K562 (cell line): ENCODE measurements at regions not wholly inside any gene's neighbourhood (a gene's known extent, or its start where the extent isn't known, plus 50 kb on each side); places are given as distances from the start of the nearest gene placed in this dataset.

Source experiments
- ATAC-seq: fragments of 200-7000 bp; cut with Tn5 transposase; 3 replicates; pipeline ENCODE4 v1.9.1; 2020; ENCODE audit warnings: moderate library complexity
- BruUV-seq: library from RNA; stranded (reverse); fragments of 400-500 nt; replicated peaks from 2 replicates; lab custom pipeline; 2021; lab: Mats Ljungman, UMichigan
- CTCF ChIA-PET: fragments of 300-600 bp; formaldehyde crosslinking; extraction: SDS; loops from one replicate; lab custom pipeline; 2021; ENCODE audit warnings: low intra/inter-chr PET ratio; lab: Yijun Ruan, JAX
- POLR2A ChIA-PET: fragments of 300-600, 350-650 bp; sonication (Branson Sonifier 250); formaldehyde crosslinking; extraction: SDS; loops from one replicate; lab custom pipeline; 2021; ENCODE audit warnings: antibody characterized with exemption, inconsistent platforms; lab: Yijun Ruan, JAX
- DNase-seq, 4 experiments: peaks; one replicate each; pipeline versions ENCODE4 v3.0.0 to v3.0.0-alpha.2; 2011 to 2018; ENCODE audit warnings: low spot score in 3 of 4, mixed read lengths in 3 of 4; ENCODE audit errors: extremely low read depth in 1 of 4
- FAIRE-seq: peaks from 2 replicates; lab custom pipeline; 2011; peaks lifted over from hg19 to GRCh38; lab: Jason Lieb, UNC
- H2AFZ ChIP-seq: 2 replicates; pipeline ENCODE4 v1.6.0; 2011; ENCODE audit warnings: low read depth, low read length, control low read depth, inconsistent platforms
- H3K27ac ChIP-seq: fragments of 200-600 bp; 3 replicates; pipeline ENCODE4 v1.8.0; 2011; ENCODE audit warnings: low read depth, mild to moderate bottlenecking, control low read depth, inconsistent platforms, low read length, moderate library complexity, mixed read lengths; ENCODE audit errors: extremely low read depth
- H3K27me3 ChIP-seq, 2 experiments: fragments of 300-600 bp in 1 of 2; 2 replicates in 1 of 2; 3 replicates in 1 of 2; pipeline versions ENCODE4 v1.6.0 to v1.8.0; 2011; ENCODE audit warnings: inconsistent platforms in 2 of 2, low read length in 2 of 2, mild to moderate bottlenecking in 1 of 2, mixed read lengths in 1 of 2, moderate library complexity in 1 of 2; ENCODE audit not compliant: control insufficient read depth in 2 of 2, insufficient read depth in 2 of 2
- H3K36me3 ChIP-seq: fragments of 300-600 bp; 3 replicates; pipeline ENCODE4 v1.8.0; 2011; ENCODE audit warnings: mild to moderate bottlenecking, low read length, inconsistent platforms; ENCODE audit not compliant: control insufficient read depth, insufficient read depth
- H3K4me1 ChIP-seq, 2 experiments: fragments of 200-600 bp in 1 of 2; replicated peaks in 1 of 2; 2 replicates in 1 of 2; 3 replicates in 1 of 2; pipeline versions ENCODE4 v1.5.1 to v1.8.0; 2011; ENCODE audit warnings: inconsistent platforms in 2 of 2, low read length in 2 of 2, mild to moderate bottlenecking in 1 of 2, mixed read lengths in 1 of 2, moderate library complexity in 1 of 2; ENCODE audit not compliant: control insufficient read depth in 2 of 2, insufficient read depth in 2 of 2
- H3K4me2 ChIP-seq: 2 replicates; pipeline ENCODE4 v1.6.1; 2011; ENCODE audit warnings: low read length, control low read depth, inconsistent platforms, mixed read lengths; ENCODE audit not compliant: insufficient read depth
- H3K4me3 ChIP-seq: fragments of 200-600 bp; sonication (generic), shearing (Covaris generic); 2 replicates; pipeline ENCODE4 v1.5.1; 2016; ENCODE audit warnings: control low read depth, inconsistent platforms
- H3K79me2 ChIP-seq: fragments of 200-600 bp; 3 replicates; pipeline ENCODE4 v1.8.0; 2011; ENCODE audit warnings: low read length, inconsistent platforms; ENCODE audit not compliant: control insufficient read depth, insufficient read depth
- H3K9ac ChIP-seq, 2 experiments: 2 replicates each; pipeline versions ENCODE4 v1.6.0 to v1.6.1; 2011; ENCODE audit warnings: low read depth in 2 of 2, low read length in 2 of 2, control low read depth in 1 of 2, inconsistent platforms in 1 of 2, mild to moderate bottlenecking in 1 of 2, mixed read lengths in 1 of 2; ENCODE audit not compliant: insufficient read depth in 1 of 2
- H3K9me1 ChIP-seq: one replicate; pipeline ENCODE4 v1.6.0; 2011; ENCODE audit warnings: inconsistent platforms, mild to moderate bottlenecking, low read length, moderate library complexity; ENCODE audit not compliant: control insufficient read depth, insufficient read depth
- H3K9me3 ChIP-seq: replicated peaks from 2 replicates; pipeline ENCODE4 v1.5.1; 2011; ENCODE audit warnings: low read depth, low read length, inconsistent platforms; ENCODE audit not compliant: control insufficient read depth, insufficient read depth
- H4K20me1 ChIP-seq: replicated peaks from 2 replicates; pipeline ENCODE4 v1.6.1; 2011; ENCODE audit warnings: low read length, inconsistent platforms, mixed read lengths; ENCODE audit not compliant: control insufficient read depth, insufficient read depth
- ATF7 ChIP-seq: fragments of 450-650 bp; IDR thresholded peaks from 2 replicates; pipeline ENCODE4 v1.7.1; 2014; ENCODE audit warnings: mild to moderate bottlenecking, moderate library complexity
- PHF8 ChIP-seq: fragments of 200-600 bp; sonication (generic); IDR thresholded peaks from 2 replicates; pipeline ENCODE4 v1.6.1; 2012; ENCODE audit warnings: mixed run types, mild to moderate bottlenecking, inconsistent platforms, low read length, moderate library complexity, borderline replicate concordance
- RREB1 ChIP-seq: fragments of 250-450 bp; sonication (Bioruptor Pico); IDR thresholded peaks from 2 replicates; pipeline ENCODE4 v1.4.0; 2020
- THRB ChIP-seq: fragments of 450-650 bp; formaldehyde crosslinking; conservative IDR thresholded peaks from 2 replicates; pipeline ENCODE4 v1.4.0; 2022; ENCODE audit warnings: mild to moderate bottlenecking, missing genetic modification characterization
- ZFP36 ChIP-seq: fragments of 150-350 bp; IDR thresholded peaks from 2 replicates; pipeline ENCODE4 v1.6.1; 2018; ENCODE audit warnings: low read length, low read depth; ENCODE audit not compliant: partially characterized antibody
- ZNF263 ChIP-seq: sonication (generic); formaldehyde crosslinking; IDR thresholded peaks from 2 replicates; pipeline ENCODE4 v1.8.0; 2022; ENCODE audit warnings: mild to moderate bottlenecking, missing genetic modification reagents, borderline replicate concordance
- ZNF696 ChIP-seq: fragments of 250-450 bp; sonication (Bioruptor Pico); conservative IDR thresholded peaks from 2 replicates; pipeline ENCODE4 v1.4.0; 2020; ENCODE audit warnings: mild to moderate bottlenecking, moderate library complexity
- WGBS: fragments of 100-300 bp; shearing (Covaris generic); methylation state at CpG from one replicate; pipeline ENCODE4 v1.1.6; 2016; ENCODE audit warnings: low coverage, mixed read lengths; ENCODE audit not compliant: insufficient coverage; ENCODE audit errors: missing lambda C conversion rate; 5-methylcytosine and 5-hydroxymethylcytosine counted together
- in situ Hi-C: fragments of 300-500 bp; cut with MboI; formaldehyde crosslinking; loops from 4 replicates; pipeline ENCODE4 v1.15.0; 2018; ENCODE audit warnings: inconsistent platforms, mixed read lengths
- intact Hi-C: fragments of 100-400 bp; cut with micrococcal nuclease; formaldehyde crosslinking; loops from 2 replicates; pipeline ENCODE4 v1.14.2; 2022

GRCh38 chrX:69021141-69021960 lies 143.9 kb downstream of the PJA1 start:
- H3K79me2 ChIP-seq, result no peaks in the 10 kb centered on the region
- FAIRE-seq (no peak), DNase-seq (no peak), ATAC-seq (no peak)
- H3K9me1 ChIP-seq, result no peaks in the 10 kb centered on the region
- WGBS, result 7% methylated on average over 3 of the region's 10 CpGs
- no peak overlapping the region for H3K4me2 ChIP-seq
- ChIA-PET POLR2A (interaction anchor here (0.6 kb wide), 1 partner anchor 274 kb away, joined by 3 read pairs; no protein-coding TSS in a partner anchor), CTCF (no interaction called here)
- BruUV-seq, result no TSS peak
- no peaks in the 10 kb centered on the region for H3K9me3 ChIP-seq
- peak; percentile 21 for TF ChIP-seq ZFP36
- TF ChIP-seq PHF8, result no peak
- TF ChIP-seq ZNF263 (CRISPR knock-in tag), result no peak
- TF ChIP-seq ATF7, result no peak
- TF ChIP-seq RREB1 (CRISPR knock-in tag), result no peak
- no peak for TF ChIP-seq THRB (CRISPR knock-in tag)
- no peak for TF ChIP-seq ZNF696 (CRISPR knock-in tag)
- H3K27me3 ChIP-seq, result no peaks in the 10 kb centered on the region
- H3K4me3 ChIP-seq, result no peak overlapping the region
- no peak overlapping the region for H3K9ac ChIP-seq
- H2AFZ ChIP-seq, result no peak overlapping the region
- no peak overlapping the region for H3K27ac ChIP-seq
- intact Hi-C loops, result no loop called here
- H4K20me1 ChIP-seq, result peaks cover 4% of the 10 kb centered on the region; the same call in 1 of the 2 replicates
- in situ Hi-C loops, result no loop called here
- H3K36me3 ChIP-seq, result no peaks in the 10 kb centered on the region
- H3K4me1 ChIP-seq, result no peaks in the 10 kb centered on the region
